Endothelial cell of umbilical vein (primary cell): ENCODE measurements at regions not wholly inside any gene's neighbourhood (a gene's known extent, or its start where the extent isn't known, plus 50 kb on each side); places are given as distances from the start of the nearest gene placed in this dataset.

ENCODE experiments used
- BruUV-seq: library from RNA; stranded (reverse); fragments of 400-500 nt; replicated peaks from 2 replicates; lab custom pipeline; 2021; lab: Mats Ljungman, UMichigan
- CTCF ChIA-PET: fragments of 300-600, 350-600 bp; sonication (Branson Sonifier 250); formaldehyde crosslinking; loops from one replicate; lab custom pipeline; 2021; ENCODE audit warnings: antibody characterized with exemption, inconsistent platforms; lab: Charles Lee
- POLR2A ChIA-PET: fragments of 300-600, 350-600 bp; sonication (Branson Sonifier 250); formaldehyde crosslinking; loops from one replicate; lab custom pipeline; 2021; ENCODE audit warnings: antibody characterized with exemption, inconsistent platforms; lab: Charles Lee
- DNase-seq: peaks from one replicate; pipeline ENCODE4 v3.0.0-alpha.2; 2011; ENCODE audit warnings: low read depth, low spot score
- FAIRE-seq: peaks from 2 replicates; lab custom pipeline; 2011; peaks lifted over from hg19 to GRCh38; lab: Jason Lieb, UNC
- H2AFZ ChIP-seq: 2 replicates; pipeline ENCODE4 v1.6.0; 2012; ENCODE audit warnings: low read depth, low read length, control low read depth, inconsistent platforms
- H3K27ac ChIP-seq: 2 replicates; pipeline ENCODE4 v1.5.1; 2011; ENCODE audit warnings: low read depth, mild to moderate bottlenecking, control low read depth, low read length, moderate library complexity; ENCODE audit not compliant: insufficient read depth
- H3K27me3 ChIP-seq, 2 experiments: 2 replicates each; pipeline versions ENCODE4 v1.6.0 to v1.6.1; 2011; ENCODE audit warnings: low read length in 2 of 2, mixed read lengths in 1 of 2; ENCODE audit not compliant: control insufficient read depth in 2 of 2, insufficient read depth in 2 of 2
- H3K36me3 ChIP-seq, 2 experiments: 2 replicates in 1 of 2; 3 replicates in 1 of 2; pipeline ENCODE4 v1.5.1; 2011; ENCODE audit warnings: low read length in 2 of 2, mild to moderate bottlenecking in 1 of 2, moderate library complexity in 1 of 2; ENCODE audit not compliant: control insufficient read depth in 2 of 2, insufficient read depth in 2 of 2; ENCODE audit errors: extremely low read depth in 1 of 2
- H3K4me1 ChIP-seq: 3 replicates; pipeline ENCODE4 v1.5.1; 2011; ENCODE audit warnings: mild to moderate bottlenecking, low read length; ENCODE audit not compliant: control insufficient read depth, insufficient read depth; ENCODE audit errors: extremely low read depth
- H3K4me2 ChIP-seq: 2 replicates; pipeline ENCODE4 v1.6.1; 2011; ENCODE audit warnings: low read length, control low read depth, mixed read lengths; ENCODE audit not compliant: insufficient read depth
- H3K4me3 ChIP-seq, 3 experiments: fragments of 200-600 bp in 1 of 3; sonication (generic), shearing (Covaris generic) in 1 of 3; replicated peaks in 1 of 3; 2 replicates each; pipeline ENCODE4 v1.5.1; 2011 to 2016; ENCODE audit warnings: control low read depth in 3 of 3, low read length in 3 of 3, mild to moderate bottlenecking in 2 of 3, inconsistent platforms in 1 of 3, low read depth in 1 of 3, moderate library complexity in 1 of 3; ENCODE audit not compliant: insufficient read depth in 1 of 3
- H3K79me2 ChIP-seq: 2 replicates; pipeline ENCODE4 v1.6.0; 2012; ENCODE audit warnings: low read length, inconsistent platforms; ENCODE audit not compliant: control insufficient read depth, insufficient read depth
- H3K9ac ChIP-seq: replicated peaks from 2 replicates; pipeline ENCODE3; 2011; ENCODE audit warnings: low read length, control low read depth; ENCODE audit not compliant: insufficient read depth; ENCODE audit errors: extremely low read depth
- H3K9me1 ChIP-seq: replicated peaks from 3 replicates; pipeline ENCODE4 v1.6.0; 2011; ENCODE audit warnings: mild to moderate bottlenecking, low read length; ENCODE audit not compliant: control insufficient read depth, insufficient read depth; ENCODE audit errors: extremely low read depth
- H3K9me3 ChIP-seq: replicated peaks from 2 replicates; pipeline ENCODE4 v1.5.1; 2012; ENCODE audit warnings: low read length, inconsistent platforms; ENCODE audit not compliant: control insufficient read depth, insufficient read depth
- H4K20me1 ChIP-seq: replicated peaks from 2 replicates; pipeline ENCODE3; 2011; ENCODE audit warnings: mild to moderate bottlenecking, low read length; ENCODE audit not compliant: control insufficient read depth, insufficient read depth; ENCODE audit errors: extremely low read depth
- EZH2 ChIP-seq: IDR thresholded peaks from 2 replicates; pipeline ENCODE4 v1.6.1; 2012; ENCODE audit warnings: borderline replicate concordance, low read depth, mild to moderate bottlenecking, moderate library complexity, low read length, inconsistent platforms; ENCODE audit not compliant: severe bottlenecking
- FOS ChIP-seq: IDR thresholded peaks from 2 replicates; pipeline ENCODE4 v1.6.1; 2011; ENCODE audit warnings: mild to moderate bottlenecking, low read length, moderate library complexity, borderline replicate concordance; ENCODE audit not compliant: insufficient read depth
- GATA2 ChIP-seq: IDR thresholded peaks from 2 replicates; pipeline ENCODE4 v1.7.0; 2011; ENCODE audit warnings: low read depth, mild to moderate bottlenecking, moderate library complexity, mixed read lengths, low read length; ENCODE audit not compliant: insufficient read length, insufficient read depth
- JUN ChIP-seq: IDR thresholded peaks from 2 replicates; pipeline ENCODE4 v1.6.1; 2011; ENCODE audit warnings: borderline replicate concordance, low read depth; ENCODE audit not compliant: insufficient read length, insufficient read depth
- MYC ChIP-seq: IDR thresholded peaks from one replicate; pipeline ENCODE4 v1.6.1; 2011; ENCODE audit warnings: mild to moderate bottlenecking, low read depth, low read length
- POLR2A ChIP-seq: IDR thresholded peaks from 2 replicates; pipeline ENCODE4 v1.6.1; 2012; ENCODE audit warnings: low read depth, mild to moderate bottlenecking, control low read depth, low read length
- POLR2AphosphoS5 ChIP-seq: IDR thresholded peaks from 2 replicates; pipeline ENCODE4 v1.6.1; 2012; ENCODE audit warnings: low read depth, mild to moderate bottlenecking, control low read depth, low read length, moderate library complexity; ENCODE audit not compliant: insufficient read depth
- dilution Hi-C: fragments of 300-500 bp; cut with MboI; formaldehyde crosslinking; loops from one replicate; pipeline ENCODE4 v1.15.0; 2019; ENCODE audit warnings: low sequenced_read_pairs; ENCODE audit not compliant: extremely low pct_ligation_motif_present
- intact Hi-C: fragments of 100-400 bp; cut with micrococcal nuclease; formaldehyde crosslinking; loops from one replicate; pipeline ENCODE4 v1.10.0; 2022
- TF ChIP-seq, protein P1 (sequence below): IDR thresholded peaks from 2 replicates; pipeline ENCODE4 v1.6.1; 2011; ENCODE audit not compliant: insufficient read depth, insufficient read length
- TF ChIP-seq, protein P2 (sequence below), 2 donors: IDR thresholded peaks; 1 replicate in 1 of 2; 2 replicates in 1 of 2; pipeline ENCODE4 v1.5.1; 2011; ENCODE audit warnings: low read length in 2 of 2, mild to moderate bottlenecking in 2 of 2, moderate library complexity in 2 of 2, control low read depth in 1 of 2, inconsistent platforms in 1 of 2, low read depth in 1 of 2; ENCODE audit not compliant: insufficient read depth in 1 of 2; ENCODE audit errors: extremely low read depth in 1 of 2

DNA sequence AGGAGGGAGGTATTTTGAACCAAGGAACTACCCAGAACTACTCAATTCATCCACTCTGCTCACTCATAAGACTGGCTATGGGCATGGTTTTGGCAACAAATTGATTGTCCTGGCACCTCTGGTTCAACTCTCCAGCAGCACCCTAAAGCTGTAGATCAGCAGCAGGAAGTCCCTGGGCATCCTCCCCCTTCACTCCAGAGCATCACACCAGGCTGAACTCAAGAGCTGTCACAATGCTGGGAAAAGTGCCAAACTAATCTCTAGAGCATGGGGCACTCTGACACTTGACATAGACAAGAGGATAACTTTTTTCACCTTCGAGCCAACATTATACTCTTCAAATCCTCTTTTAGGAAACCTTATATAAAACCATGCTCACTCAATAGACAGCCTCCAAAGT, 154.1 kb upstream of the RBBP8 start:
- H3K27ac ChIP-seq: no peak overlapping the region
- H3K9me1 ChIP-seq: no peaks in the 10 kb centered on the region
- BruUV-seq: no TSS peak
- no peaks in the 10 kb centered on the region for H3K9me3 ChIP-seq
- H4K20me1 ChIP-seq: no peaks in the 10 kb centered on the region
- intact Hi-C loops: no loop called here
- H2AFZ ChIP-seq: no peak overlapping the region
- H3K36me3 ChIP-seq: no peaks in the 10 kb centered on the region
- dilution Hi-C loops: no loop called here
- CTCF ChIA-PET: no interaction called here
- DNase-seq (no peak), FAIRE-seq (no peak)
- peaks cover 24 to 41% of the 10 kb centered on the region in 2 experiments for H3K27me3 ChIP-seq
- POLR2A ChIA-PET: no interaction called here
- H3K4me2 ChIP-seq: no peak overlapping the region
- no peak overlapping the region for H3K9ac ChIP-seq
- TF ChIP-seq JUN (no peak), POLR2AphosphoS5 (no peak), EZH2 (no peak), FOS (no peak), GATA2 (no peak), MYC (no peak), POLR2A (no peak)
- TF ChIP-seq, protein P1, sequence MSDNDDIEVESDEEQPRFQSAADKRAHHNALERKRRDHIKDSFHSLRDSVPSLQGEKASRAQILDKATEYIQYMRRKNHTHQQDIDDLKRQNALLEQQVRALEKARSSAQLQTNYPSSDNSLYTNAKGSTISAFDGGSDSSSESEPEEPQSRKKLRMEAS: no peak
- TF ChIP-seq, protein P2, sequence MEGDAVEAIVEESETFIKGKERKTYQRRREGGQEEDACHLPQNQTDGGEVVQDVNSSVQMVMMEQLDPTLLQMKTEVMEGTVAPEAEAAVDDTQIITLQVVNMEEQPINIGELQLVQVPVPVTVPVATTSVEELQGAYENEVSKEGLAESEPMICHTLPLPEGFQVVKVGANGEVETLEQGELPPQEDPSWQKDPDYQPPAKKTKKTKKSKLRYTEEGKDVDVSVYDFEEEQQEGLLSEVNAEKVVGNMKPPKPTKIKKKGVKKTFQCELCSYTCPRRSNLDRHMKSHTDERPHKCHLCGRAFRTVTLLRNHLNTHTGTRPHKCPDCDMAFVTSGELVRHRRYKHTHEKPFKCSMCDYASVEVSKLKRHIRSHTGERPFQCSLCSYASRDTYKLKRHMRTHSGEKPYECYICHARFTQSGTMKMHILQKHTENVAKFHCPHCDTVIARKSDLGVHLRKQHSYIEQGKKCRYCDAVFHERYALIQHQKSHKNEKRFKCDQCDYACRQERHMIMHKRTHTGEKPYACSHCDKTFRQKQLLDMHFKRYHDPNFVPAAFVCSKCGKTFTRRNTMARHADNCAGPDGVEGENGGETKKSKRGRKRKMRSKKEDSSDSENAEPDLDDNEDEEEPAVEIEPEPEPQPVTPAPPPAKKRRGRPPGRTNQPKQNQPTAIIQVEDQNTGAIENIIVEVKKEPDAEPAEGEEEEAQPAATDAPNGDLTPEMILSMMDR (IDR thresholded peaks at IDR 0.05; ENCODE audit: extremely low read depth in 1 of 2, insufficient read depth in 1 of 2, low read depth in 1 of 2, low read length in 2 of 2): no peak
- no peaks in the 10 kb centered on the region for H3K4me1 ChIP-seq
- no peaks in the 10 kb centered on the region for H3K79me2 ChIP-seq
- no peak overlapping the region for H3K4me3 ChIP-seq
